ENCODE measurements at regions not wholly inside any gene's neighbourhood (a gene's known extent, or its start where the extent isn't known, plus 50 kb on each side); places are given as distances from the start of the nearest gene placed in this dataset.

GRCh38 chr18:73093687-73094250 is 226.0 kb upstream of the NETO1 start:
- no peaks in the 10 kb centered on the region for H3K4me1 ChIP-seq (ENCODE audit: control insufficient read depth, insufficient read depth, low read length)
- peaks cover 4% of the 10 kb centered on the region for H3K9me3 Mint-ChIP-seq
- H3K27ac Mint-ChIP-seq, result no peak overlapping the region
- no peak for DNase-seq
- H3K4me3 ChIP-seq (ENCODE audit: low read length), result no peak overlapping the region
- TF ChIP-seq, protein P1, sequence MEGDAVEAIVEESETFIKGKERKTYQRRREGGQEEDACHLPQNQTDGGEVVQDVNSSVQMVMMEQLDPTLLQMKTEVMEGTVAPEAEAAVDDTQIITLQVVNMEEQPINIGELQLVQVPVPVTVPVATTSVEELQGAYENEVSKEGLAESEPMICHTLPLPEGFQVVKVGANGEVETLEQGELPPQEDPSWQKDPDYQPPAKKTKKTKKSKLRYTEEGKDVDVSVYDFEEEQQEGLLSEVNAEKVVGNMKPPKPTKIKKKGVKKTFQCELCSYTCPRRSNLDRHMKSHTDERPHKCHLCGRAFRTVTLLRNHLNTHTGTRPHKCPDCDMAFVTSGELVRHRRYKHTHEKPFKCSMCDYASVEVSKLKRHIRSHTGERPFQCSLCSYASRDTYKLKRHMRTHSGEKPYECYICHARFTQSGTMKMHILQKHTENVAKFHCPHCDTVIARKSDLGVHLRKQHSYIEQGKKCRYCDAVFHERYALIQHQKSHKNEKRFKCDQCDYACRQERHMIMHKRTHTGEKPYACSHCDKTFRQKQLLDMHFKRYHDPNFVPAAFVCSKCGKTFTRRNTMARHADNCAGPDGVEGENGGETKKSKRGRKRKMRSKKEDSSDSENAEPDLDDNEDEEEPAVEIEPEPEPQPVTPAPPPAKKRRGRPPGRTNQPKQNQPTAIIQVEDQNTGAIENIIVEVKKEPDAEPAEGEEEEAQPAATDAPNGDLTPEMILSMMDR (conservative IDR thresholded peaks at IDR 0.05), result no peak
- peaks cover 5% of the 10 kb centered on the region for H3K9me3 ChIP-seq (ENCODE audit: control insufficient read depth, low read length)
- H3K4me1 Mint-ChIP-seq, result no peaks in the 10 kb centered on the region
- H3K4me3 Mint-ChIP-seq, result no peak overlapping the region
- H3K36me3 Mint-ChIP-seq (ENCODE audit: low read depth), result no peaks in the 10 kb centered on the region
- H3K27me3 Mint-ChIP-seq (ENCODE audit: insufficient read depth), result no peaks in the 10 kb centered on the region
- no peak overlapping the region for H3K27ac ChIP-seq (ENCODE audit: low read depth, low read length)
- no peaks in the 10 kb centered on the region for H3K27me3 ChIP-seq (ENCODE audit: control insufficient read depth, insufficient read depth, low read length, poor library complexity, severe bottlenecking)
- 100% methylated on average over 1 of the region's 1 CpG; no CpG with 5 or more reads in 1 of the 2 experiments for WGBS, 2 experiments (ENCODE audit: insufficient coverage in 1 of 2, insufficient read length in 1 of 2)
- H3K36me3 ChIP-seq (ENCODE audit: control insufficient read depth, insufficient read depth, low read length), result no peaks in the 10 kb centered on the region
- H3K9ac ChIP-seq (ENCODE audit: extremely low read depth, low read length, poor library complexity, severe bottlenecking), result no peak overlapping the region

DNA sequence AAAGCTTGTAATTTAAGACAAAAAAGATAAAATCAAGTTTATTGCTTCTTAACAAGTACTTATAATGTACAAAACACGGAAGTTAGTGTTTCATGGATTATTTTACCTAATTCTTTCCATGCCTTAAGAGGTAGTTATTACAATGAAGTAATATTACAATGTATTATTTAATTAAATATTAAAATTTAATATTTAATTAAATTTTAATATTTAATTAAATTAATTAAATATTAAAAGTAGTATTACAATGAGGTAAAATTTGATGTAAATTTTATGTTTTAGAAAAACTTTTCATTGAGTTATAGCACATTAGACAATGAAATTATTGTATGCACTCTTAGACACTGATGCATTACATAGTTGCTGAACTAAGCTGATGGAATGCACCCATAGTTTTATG is 220.7 kb upstream of the NETO1 start:
- H3K36me3 ChIP-seq (ENCODE audit: control insufficient read depth, insufficient read depth, low read length), result no peaks in the 10 kb centered on the region
- no peak for DNase-seq
- TF ChIP-seq, protein P1 (conservative IDR thresholded peaks at IDR 0.05), result no peak
- peaks cover 4% of the 10 kb centered on the region for H3K9me3 Mint-ChIP-seq
- H3K27ac Mint-ChIP-seq, result no peak overlapping the region
- no peak overlapping the region for H3K9ac ChIP-seq (ENCODE audit: extremely low read depth, low read length, poor library complexity, severe bottlenecking)
- H3K36me3 Mint-ChIP-seq (ENCODE audit: low read depth), result no peaks in the 10 kb centered on the region
- H3K4me3 Mint-ChIP-seq, result no peak overlapping the region
- H3K27ac ChIP-seq (ENCODE audit: low read depth, low read length), result no peak overlapping the region
- no peaks in the 10 kb centered on the region for H3K27me3 Mint-ChIP-seq (ENCODE audit: insufficient read depth)
- H3K9me3 ChIP-seq (ENCODE audit: control insufficient read depth, low read length), result peaks cover 5% of the 10 kb centered on the region
- no peaks in the 10 kb centered on the region for H3K27me3 ChIP-seq (ENCODE audit: control insufficient read depth, insufficient read depth, low read length, poor library complexity, severe bottlenecking)
- H3K4me3 ChIP-seq (ENCODE audit: low read length), result no peak overlapping the region
- H3K4me1 ChIP-seq (ENCODE audit: control insufficient read depth, insufficient read depth, low read length), result no peaks in the 10 kb centered on the region
- no peaks in the 10 kb centered on the region for H3K4me1 Mint-ChIP-seq
- no CpG with 5 or more reads among the region's 1 CpG for WGBS, 2 experiments (ENCODE audit: insufficient coverage in 1 of 2, insufficient read length in 1 of 2)

DNA sequence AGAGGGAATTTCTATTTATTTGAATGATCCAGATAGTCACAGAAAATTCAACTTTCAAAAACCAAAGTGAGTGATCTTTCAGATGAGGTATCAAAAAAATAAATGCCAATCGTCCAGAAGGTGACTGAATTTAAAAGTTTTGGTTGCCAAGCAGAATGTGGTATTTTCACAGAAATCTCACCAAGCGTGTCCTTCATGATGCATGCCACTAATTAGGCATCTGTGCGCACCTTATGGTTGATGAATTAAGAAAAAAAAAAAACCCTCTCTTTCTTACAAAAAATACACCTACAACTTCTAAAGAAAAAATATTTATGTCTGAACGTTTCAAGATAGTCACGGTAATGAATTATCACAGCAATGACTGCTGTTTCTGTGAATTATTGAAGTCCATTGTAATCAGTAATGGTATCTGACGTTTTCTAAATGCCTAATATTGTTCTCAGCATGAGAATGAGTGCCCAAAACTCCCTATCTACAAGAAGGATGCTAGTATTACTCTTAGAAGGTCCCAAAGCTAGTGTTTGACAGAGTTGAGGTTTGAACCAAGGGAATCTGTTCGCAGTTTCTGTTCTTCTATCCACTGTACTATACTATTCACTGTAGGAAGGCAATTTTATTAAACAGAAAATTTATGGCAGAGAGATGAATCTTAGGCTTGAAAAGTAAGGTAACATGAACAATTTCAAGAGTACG is 219.6 kb upstream of the NETO1 start:
- Histone ChIP-seq H3K9ac (ENCODE audit: extremely low read depth, low read length, poor library complexity, severe bottlenecking) (no peak overlapping the region), H3K9me3 (ENCODE audit: control insufficient read depth, low read length) (peaks cover 5% of the 10 kb centered on the region), H3K27ac (ENCODE audit: low read depth, low read length) (no peak overlapping the region), H3K36me3 (ENCODE audit: control insufficient read depth, insufficient read depth, low read length) (no peaks in the 10 kb centered on the region), H3K27me3 (ENCODE audit: control insufficient read depth, insufficient read depth, low read length, poor library complexity, severe bottlenecking) (no peaks in the 10 kb centered on the region), H3K4me3 (ENCODE audit: low read length) (no peak overlapping the region), H3K4me1 (ENCODE audit: control insufficient read depth, insufficient read depth, low read length) (no peaks in the 10 kb centered on the region)
- Mint-ChIP-seq H3K27me3 (ENCODE audit: insufficient read depth) (no peaks in the 10 kb centered on the region), H3K4me3 (no peak overlapping the region), H3K27ac (no peak overlapping the region), H3K4me1 (no peaks in the 10 kb centered on the region), H3K36me3 (ENCODE audit: low read depth) (no peaks in the 10 kb centered on the region), H3K9me3 (peaks cover 4% of the 10 kb centered on the region)
- DNase-seq, result no peak
- 91 to 92% methylated on average over 4 to 8 of the region's 8 CpGs for WGBS, 2 experiments (ENCODE audit: insufficient coverage in 1 of 2, insufficient read length in 1 of 2)
- TF ChIP-seq, protein P1 (conservative IDR thresholded peaks at IDR 0.05), result no peak
